Thyroid gland (tissue), 4 donors: ENCODE measurements at regions not wholly inside any gene's neighbourhood (a gene's known extent, or its start where the extent isn't known, plus 50 kb on each side); places are given as distances from the start of the nearest gene placed in this dataset.

ENCODE experiments used
- DNase-seq, 2 donors: peaks; one replicate each; pipeline ENCODE4 v3.0.0-alpha.2; 2019
- H3K27ac ChIP-seq, 3 donors: fragments of 200-600 bp; sonication (generic); 1 replicate in 2 of 3; 2 replicates in 1 of 3; pipeline ENCODE4 v1.5.1; 2016 to 2019; ENCODE audit warnings: mild to moderate bottlenecking in 1 of 3, moderate library complexity in 1 of 3
- H3K27me3 ChIP-seq: fragments of 200-600 bp; sonication (generic); one replicate; pipeline ENCODE4 v1.5.1; 2019
- H3K36me3 ChIP-seq, 2 donors: fragments of 200-600 bp; sonication (generic); one replicate each; pipeline ENCODE4 v1.5.1; 2016 to 2019
- H3K4me1 ChIP-seq, 2 donors: fragments of 200-600 bp; sonication (generic); one replicate each; pipeline ENCODE4 v1.5.1; 2017 to 2019
- H3K4me3 ChIP-seq, 3 donors: fragments of 200-600 bp; sonication (generic); replicated peaks in 1 of 3; 1 replicate in 2 of 3; 2 replicates in 1 of 3; pipeline ENCODE4 v1.5.1; 2016; ENCODE audit warnings: mild to moderate bottlenecking in 1 of 3
- H3K9me3 ChIP-seq: fragments of 200-600 bp; sonication (generic); one replicate; pipeline ENCODE4 v1.5.1; 2017
- POLR2A ChIP-seq, 2 donors: fragments of 450-650 bp; IDR thresholded peaks; one replicate each; pipeline ENCODE4 v1.6.1; 2017; ENCODE audit warnings: antibody characterized with exemption in 2 of 2, mild to moderate bottlenecking in 2 of 2, moderate library complexity in 1 of 2
- WGBS, 2 donors: methylation state at CpG; one replicate each; pipeline ENCODE4 v1.1.5; 2017; 5-methylcytosine and 5-hydroxymethylcytosine counted together
- intact Hi-C: fragments of 100-400 bp; cut with DNase I; formaldehyde crosslinking; loops from one replicate; pipeline ENCODE4 v1.15.1; 2023
- TF ChIP-seq, protein P1 (sequence below), 6 experiments: fragments of 200-600 bp in 3 of 6; fragments of 450-650 bp in 3 of 6; sonication (generic) in 3 of 6; IDR thresholded peaks; one replicate each; pipeline ENCODE4 v1.5.1; 2016 to 2019; ENCODE audit warnings: antibody characterized with exemption in 6 of 6, mild to moderate bottlenecking in 2 of 6, inconsistent platforms in 1 of 6, moderate library complexity in 1 of 6

DNA sequence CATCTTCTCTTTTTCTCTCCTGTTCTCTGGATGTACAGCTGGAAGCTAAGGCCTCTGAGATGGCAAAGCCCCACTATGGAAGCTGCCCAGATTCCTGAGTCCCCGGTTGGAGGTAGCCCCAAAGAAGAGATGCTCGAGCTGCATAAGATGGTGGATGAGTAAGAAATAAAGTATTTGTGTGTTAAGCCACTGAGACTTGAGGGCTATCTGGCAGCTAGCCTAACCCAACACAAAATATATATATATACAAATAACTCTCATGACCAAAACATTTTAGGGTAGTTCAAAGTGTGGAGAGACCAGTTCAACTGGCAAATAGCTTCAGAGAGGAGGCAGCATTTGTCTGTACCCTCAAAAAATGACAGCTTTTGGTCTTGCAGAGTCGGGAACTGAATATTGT is 72.4 kb upstream of the PDE1C start:
- Histone ChIP-seq H3K4me3 (no peak overlapping the region), H3K36me3 (no peaks in the 10 kb centered on the region), H3K9me3 (no peaks in the 10 kb centered on the region), H3K27me3 (no peaks in the 10 kb centered on the region), H3K4me1 (no peaks in the 10 kb centered on the region), H3K27ac (no peak overlapping the region)
- DNase-seq = no peak
- intact Hi-C loops = no loop called here
- TF ChIP-seq, protein P1, sequence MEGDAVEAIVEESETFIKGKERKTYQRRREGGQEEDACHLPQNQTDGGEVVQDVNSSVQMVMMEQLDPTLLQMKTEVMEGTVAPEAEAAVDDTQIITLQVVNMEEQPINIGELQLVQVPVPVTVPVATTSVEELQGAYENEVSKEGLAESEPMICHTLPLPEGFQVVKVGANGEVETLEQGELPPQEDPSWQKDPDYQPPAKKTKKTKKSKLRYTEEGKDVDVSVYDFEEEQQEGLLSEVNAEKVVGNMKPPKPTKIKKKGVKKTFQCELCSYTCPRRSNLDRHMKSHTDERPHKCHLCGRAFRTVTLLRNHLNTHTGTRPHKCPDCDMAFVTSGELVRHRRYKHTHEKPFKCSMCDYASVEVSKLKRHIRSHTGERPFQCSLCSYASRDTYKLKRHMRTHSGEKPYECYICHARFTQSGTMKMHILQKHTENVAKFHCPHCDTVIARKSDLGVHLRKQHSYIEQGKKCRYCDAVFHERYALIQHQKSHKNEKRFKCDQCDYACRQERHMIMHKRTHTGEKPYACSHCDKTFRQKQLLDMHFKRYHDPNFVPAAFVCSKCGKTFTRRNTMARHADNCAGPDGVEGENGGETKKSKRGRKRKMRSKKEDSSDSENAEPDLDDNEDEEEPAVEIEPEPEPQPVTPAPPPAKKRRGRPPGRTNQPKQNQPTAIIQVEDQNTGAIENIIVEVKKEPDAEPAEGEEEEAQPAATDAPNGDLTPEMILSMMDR (IDR thresholded peaks at IDR 0.05) = no peak
- TF ChIP-seq POLR2A (IDR thresholded peaks at IDR 0.05) = no peak
- WGBS, 2 donors = 72 to 80% methylated on average over 3 of the region's 3 CpGs

DNA sequence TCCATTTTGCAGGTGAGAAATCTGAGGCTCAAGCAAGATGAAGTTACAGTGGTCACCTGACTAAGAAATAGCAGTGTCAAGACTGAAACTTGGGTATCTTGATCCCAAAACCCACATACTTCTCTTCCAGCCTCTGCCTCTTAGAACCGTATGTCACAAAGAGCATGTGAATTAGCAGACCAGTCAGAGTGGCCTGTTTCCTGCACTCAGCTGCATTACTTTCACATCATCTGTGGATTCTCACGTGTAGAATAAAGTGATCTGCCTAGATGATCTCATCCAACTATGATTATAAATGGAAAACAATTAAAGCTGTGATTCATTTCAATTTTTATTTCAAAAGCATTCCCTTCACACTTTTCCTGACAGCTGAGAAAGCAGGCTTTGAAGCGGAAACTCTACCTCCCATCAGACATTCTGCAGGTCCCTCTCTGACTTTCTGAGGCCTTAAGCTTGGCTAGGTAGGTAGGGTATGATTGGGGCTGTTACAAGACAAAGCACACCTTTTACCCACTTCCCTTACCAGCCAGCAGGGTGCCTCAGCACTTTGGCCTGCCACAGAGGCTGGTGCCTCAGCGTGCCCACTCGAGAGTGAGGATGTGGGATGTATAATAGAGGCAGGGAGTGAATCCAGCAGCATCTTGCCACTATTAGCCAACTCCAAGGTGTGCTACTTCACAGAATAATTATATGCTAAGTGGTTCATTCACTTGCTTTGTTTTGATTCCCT is 70.2 kb upstream of the PDE1C start:
- Histone ChIP-seq H3K36me3 (no peaks in the 10 kb centered on the region), H3K4me1 (no peaks in the 10 kb centered on the region), H3K4me3 (no peak overlapping the region), H3K9me3 (no peaks in the 10 kb centered on the region), H3K27ac (no peak overlapping the region), H3K27me3 (no peaks in the 10 kb centered on the region)
- 59 to 68% methylated on average over 5 of the region's 5 CpGs for WGBS, 2 donors
- no peak for DNase-seq
- TF ChIP-seq, protein P1 (IDR thresholded peaks at IDR 0.05) = no peak
- TF ChIP-seq POLR2A (IDR thresholded peaks at IDR 0.05) = no peak
- intact Hi-C loops = no loop called here

DNA sequence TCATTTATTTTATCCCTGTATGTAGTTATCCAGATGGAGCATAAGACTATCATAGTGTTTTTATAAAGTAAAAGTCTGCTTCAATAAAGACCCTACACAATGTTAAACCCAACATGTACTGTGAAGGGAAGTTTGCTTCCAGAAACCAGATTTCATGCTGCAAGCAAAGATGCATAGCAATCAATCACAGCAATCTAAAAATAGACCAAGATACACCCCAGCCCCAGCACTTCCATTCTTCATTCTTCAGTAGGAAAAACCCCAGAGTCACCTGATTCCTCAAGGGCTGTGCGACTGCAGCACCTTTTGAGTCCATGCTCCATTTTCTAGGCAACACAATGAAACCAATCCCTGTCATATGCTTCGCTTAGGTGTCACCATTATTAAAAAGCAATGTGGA is 66.9 kb upstream of the PDE1C start:
- no peak for TF ChIP-seq POLR2A (IDR thresholded peaks at IDR 0.05)
- TF ChIP-seq, protein P1 (IDR thresholded peaks at IDR 0.05) = no peak
- intact Hi-C loops = no loop called here
- WGBS, 2 donors = 75 to 86% methylated on average over 2 of the region's 2 CpGs
- H3K4me3 ChIP-seq = no peak overlapping the region
- no peaks in the 10 kb centered on the region for H3K9me3 ChIP-seq
- no peak for DNase-seq
- H3K27me3 ChIP-seq = no peaks in the 10 kb centered on the region
- H3K36me3 ChIP-seq = no peaks in the 10 kb centered on the region
- H3K27ac ChIP-seq = no peak overlapping the region
- H3K4me1 ChIP-seq = no peaks in the 10 kb centered on the region

DNA sequence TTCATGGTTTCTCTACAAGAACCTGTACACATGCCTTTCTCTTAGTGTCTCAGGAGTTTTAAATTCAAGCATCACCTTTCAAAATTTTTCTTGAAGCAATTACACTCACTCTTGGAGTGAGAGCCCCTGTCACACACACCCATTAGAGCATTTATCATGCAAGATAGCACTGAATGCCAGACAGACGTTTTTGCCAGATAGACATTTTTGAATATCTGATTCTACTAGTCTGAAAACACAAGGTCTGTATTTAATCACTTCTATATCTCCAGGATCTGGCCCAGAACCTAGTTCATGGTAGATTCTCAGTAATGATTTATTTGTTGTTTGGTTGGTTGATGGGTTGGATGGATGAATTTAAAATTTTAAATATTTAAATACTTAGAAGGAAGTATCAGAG is 60.9 kb upstream of the PDE1C start:
- no peak for DNase-seq
- H3K27me3 ChIP-seq = no peaks in the 10 kb centered on the region
- TF ChIP-seq POLR2A (IDR thresholded peaks at IDR 0.05) = no peak
- TF ChIP-seq, protein P1 (IDR thresholded peaks at IDR 0.05) = no peak
- H3K4me3 ChIP-seq = no peak overlapping the region
- no peaks in the 10 kb centered on the region for H3K4me1 ChIP-seq
- no peaks in the 10 kb centered on the region for H3K9me3 ChIP-seq
- 35 to 36% methylated on average over 1 of the region's 1 CpG for WGBS, 2 donors
- H3K36me3 ChIP-seq = no peaks in the 10 kb centered on the region
- intact Hi-C loops = no loop called here
- H3K27ac ChIP-seq = no peak overlapping the region

DNA sequence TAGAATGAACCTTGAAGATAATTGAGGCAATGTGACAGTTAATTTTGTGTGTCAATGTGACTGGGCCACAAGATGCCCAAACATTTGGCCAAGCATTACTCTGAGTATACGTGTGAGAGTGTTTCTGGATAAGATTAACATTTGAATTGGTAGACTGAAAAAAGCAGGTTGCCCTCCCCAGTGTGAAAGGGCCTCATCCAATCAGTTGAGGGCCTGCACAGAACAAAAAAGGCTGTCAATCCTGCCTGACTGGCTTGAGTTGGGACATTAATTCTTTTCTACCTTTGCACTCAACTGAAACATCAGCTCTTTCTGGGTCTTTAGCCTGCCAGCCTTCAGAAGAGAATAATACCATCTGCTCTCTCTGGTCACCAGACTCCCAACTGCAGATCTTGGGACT is 56.6 kb upstream of the PDE1C start:
- no peaks in the 10 kb centered on the region for H3K4me1 ChIP-seq
- H3K27me3 ChIP-seq = no peaks in the 10 kb centered on the region
- no peak overlapping the region for H3K4me3 ChIP-seq
- H3K36me3 ChIP-seq = no peaks in the 10 kb centered on the region
- H3K9me3 ChIP-seq = no peaks in the 10 kb centered on the region
- no peak for DNase-seq
- no peak overlapping the region for H3K27ac ChIP-seq
- 48 to 57% methylated on average over 1 of the region's 1 CpG for WGBS, 2 donors
- TF ChIP-seq, protein P1 (IDR thresholded peaks at IDR 0.05) = no peak
- TF ChIP-seq POLR2A (IDR thresholded peaks at IDR 0.05) = no peak
- intact Hi-C loops = no loop called here
